MCF 10A (cell line): ENCODE measurements at regions not wholly inside any gene's neighbourhood (a gene's known extent, or its start where the extent isn't known, plus 50 kb on each side); places are given as distances from the start of the nearest gene placed in this dataset.

Experiments
- BruUV-seq: library from RNA; stranded (reverse); fragments of 400-500 nt; replicated peaks from 2 replicates; lab custom pipeline; 2021; lab: Mats Ljungman, UMichigan
- CTCF ChIA-PET: fragments of 300-600 bp; sonication (Branson Sonifier 250); formaldehyde crosslinking; extraction: SDS; loops from one replicate; lab custom pipeline; 2021; ENCODE audit warnings: antibody characterized with exemption, inconsistent platforms; lab: Yijun Ruan, JAX
- POLR2A ChIA-PET: fragments of 300-600, 350-650 bp; sonication (Branson Sonifier 250); formaldehyde crosslinking; extraction: SDS; loops from one replicate; lab custom pipeline; 2020; ENCODE audit warnings: antibody characterized with exemption, inconsistent platforms; lab: Yijun Ruan, JAX
- DNase-seq: peaks from one replicate; pipeline ENCODE4 v3.0.0-alpha.2; 2018; ENCODE audit not compliant: unreplicated experiment
- H3K27ac Mint-ChIP-seq: one replicate; pipeline ENCODE4 v1.8.0; 2022; ENCODE audit warnings: mild to moderate bottlenecking, low read depth, mixed read lengths; ENCODE audit not compliant: unreplicated experiment
- H3K27me3 Mint-ChIP-seq: one replicate; pipeline ENCODE4 v1.8.0; 2022; ENCODE audit warnings: mixed read lengths; ENCODE audit not compliant: insufficient read depth, unreplicated experiment
- H3K36me3 Mint-ChIP-seq: one replicate; pipeline ENCODE4 v1.8.0; 2022; ENCODE audit warnings: mild to moderate bottlenecking, moderate library complexity, mixed read lengths; ENCODE audit not compliant: insufficient read depth, unreplicated experiment
- H3K4me1 Mint-ChIP-seq: one replicate; pipeline ENCODE4 v1.8.0; 2022; ENCODE audit warnings: mixed read lengths; ENCODE audit not compliant: insufficient read depth, unreplicated experiment
- H3K4me3 Mint-ChIP-seq: one replicate; pipeline ENCODE4 v1.8.0; 2022; ENCODE audit warnings: mild to moderate bottlenecking, moderate library complexity, mixed read lengths; ENCODE audit not compliant: unreplicated experiment
- H3K9me3 Mint-ChIP-seq: one replicate; pipeline ENCODE4 v1.8.0; 2022; ENCODE audit warnings: mixed read lengths; ENCODE audit not compliant: unreplicated experiment
- intact Hi-C: fragments of 100-400 bp; cut with micrococcal nuclease; formaldehyde crosslinking; loops from 2 replicates; pipeline ENCODE4 v1.14.1; 2022
- TF ChIP-seq, protein P1 (sequence below): fragments of 200-600 bp; IDR thresholded peaks from one replicate; pipeline ENCODE4 v1.8.0; 2022; ENCODE audit warnings: antibody characterized with exemption, mild to moderate bottlenecking; ENCODE audit not compliant: unreplicated experiment

GRCh38 chr1:239023732-239024360 is 362.5 kb upstream of the CHRM3 start:
- Mint-ChIP-seq H3K9me3 (no peaks in the 10 kb centered on the region), H3K36me3 (no peaks in the 10 kb centered on the region), H3K27ac (no peak overlapping the region), H3K4me1 (no peaks in the 10 kb centered on the region), H3K27me3 (no peaks in the 10 kb centered on the region), H3K4me3 (no peak overlapping the region)
- no TSS peak for BruUV-seq
- intact Hi-C loops, result no loop called here
- no peak for DNase-seq
- ChIA-PET CTCF (interaction anchor here (0.6 to 1.8 kb wide), 4 partner anchors 13 to 1176 kb away, joined by 3 read pairs; no protein-coding TSS in a partner anchor), POLR2A (no interaction called here)
- TF ChIP-seq, protein P1, sequence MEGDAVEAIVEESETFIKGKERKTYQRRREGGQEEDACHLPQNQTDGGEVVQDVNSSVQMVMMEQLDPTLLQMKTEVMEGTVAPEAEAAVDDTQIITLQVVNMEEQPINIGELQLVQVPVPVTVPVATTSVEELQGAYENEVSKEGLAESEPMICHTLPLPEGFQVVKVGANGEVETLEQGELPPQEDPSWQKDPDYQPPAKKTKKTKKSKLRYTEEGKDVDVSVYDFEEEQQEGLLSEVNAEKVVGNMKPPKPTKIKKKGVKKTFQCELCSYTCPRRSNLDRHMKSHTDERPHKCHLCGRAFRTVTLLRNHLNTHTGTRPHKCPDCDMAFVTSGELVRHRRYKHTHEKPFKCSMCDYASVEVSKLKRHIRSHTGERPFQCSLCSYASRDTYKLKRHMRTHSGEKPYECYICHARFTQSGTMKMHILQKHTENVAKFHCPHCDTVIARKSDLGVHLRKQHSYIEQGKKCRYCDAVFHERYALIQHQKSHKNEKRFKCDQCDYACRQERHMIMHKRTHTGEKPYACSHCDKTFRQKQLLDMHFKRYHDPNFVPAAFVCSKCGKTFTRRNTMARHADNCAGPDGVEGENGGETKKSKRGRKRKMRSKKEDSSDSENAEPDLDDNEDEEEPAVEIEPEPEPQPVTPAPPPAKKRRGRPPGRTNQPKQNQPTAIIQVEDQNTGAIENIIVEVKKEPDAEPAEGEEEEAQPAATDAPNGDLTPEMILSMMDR, result no peak

DNA sequence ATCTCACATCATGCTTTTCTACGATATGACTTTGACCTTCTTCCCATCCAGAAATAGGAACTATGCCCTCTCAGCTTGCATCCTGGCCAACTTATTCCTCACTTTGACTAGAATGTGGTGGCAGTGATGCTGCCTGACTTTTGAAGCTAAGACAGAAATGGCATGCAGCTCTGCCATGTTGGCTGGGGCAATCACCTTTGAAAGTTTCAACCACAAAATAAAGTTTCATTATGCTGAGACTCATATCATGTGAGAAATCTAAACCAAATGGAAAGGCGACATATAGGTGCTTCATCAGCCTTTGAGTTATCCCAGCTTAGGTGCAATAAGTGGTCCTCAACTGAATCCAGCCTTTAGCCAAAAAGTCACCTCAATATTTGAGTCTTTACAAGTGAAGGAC is 370.0 kb upstream of the CHRM3 start:
- Mint-ChIP-seq H3K27me3 (no peaks in the 10 kb centered on the region), H3K4me1 (no peaks in the 10 kb centered on the region), H3K9me3 (no peaks in the 10 kb centered on the region), H3K27ac (no peak overlapping the region), H3K36me3 (no peaks in the 10 kb centered on the region), H3K4me3 (no peak overlapping the region)
- ChIA-PET POLR2A (no interaction called here), CTCF (no interaction called here)
- no TSS peak for BruUV-seq
- intact Hi-C loops, result no loop called here
- TF ChIP-seq, protein P1, result no peak
- no peak for DNase-seq

GRCh38 chr1:239011382-239011781 is 375.0 kb upstream of the CHRM3 start:
- Mint-ChIP-seq H3K27me3 (no peaks in the 10 kb centered on the region), H3K27ac (no peak overlapping the region), H3K9me3 (no peaks in the 10 kb centered on the region), H3K4me3 (no peak overlapping the region), H3K4me1 (no peaks in the 10 kb centered on the region), H3K36me3 (no peaks in the 10 kb centered on the region)
- ChIA-PET POLR2A (no interaction called here), CTCF (interaction anchor here (0.6 to 1.5 kb wide), 4 partner anchors 13 to 900 kb away, joined by 3 to 5 read pairs (median 4); no protein-coding TSS in a partner anchor)
- TF ChIP-seq, protein P1, result no peak
- BruUV-seq, result no TSS peak
- intact Hi-C loops, result no loop called here
- no peak for DNase-seq

GRCh38 chr1:239008568-239008967 is 377.8 kb upstream of the CHRM3 start:
- TF ChIP-seq, protein P1, result peak; percentile 13
- CTCF ChIA-PET, result interaction anchor here (0.5 to 1.0 kb wide), 5 partner anchors 17 to 1144 kb away, joined by 3 to 4 read pairs (median 3); no protein-coding TSS in a partner anchor
- POLR2A ChIA-PET, result no interaction called here
- Mint-ChIP-seq H3K27me3 (no peaks in the 10 kb centered on the region), H3K4me3 (no peak overlapping the region), H3K4me1 (no peaks in the 10 kb centered on the region), H3K27ac (no peak overlapping the region), H3K9me3 (no peaks in the 10 kb centered on the region), H3K36me3 (no peaks in the 10 kb centered on the region)
- intact Hi-C loops, result no loop called here
- DNase-seq, result no peak
- BruUV-seq, result no TSS peak
